ENCODE measurements at regions not wholly inside any gene's neighbourhood (a gene's known extent, or its start where the extent isn't known, plus 50 kb on each side); places are given as distances from the start of the nearest gene placed in this dataset.

DNA sequence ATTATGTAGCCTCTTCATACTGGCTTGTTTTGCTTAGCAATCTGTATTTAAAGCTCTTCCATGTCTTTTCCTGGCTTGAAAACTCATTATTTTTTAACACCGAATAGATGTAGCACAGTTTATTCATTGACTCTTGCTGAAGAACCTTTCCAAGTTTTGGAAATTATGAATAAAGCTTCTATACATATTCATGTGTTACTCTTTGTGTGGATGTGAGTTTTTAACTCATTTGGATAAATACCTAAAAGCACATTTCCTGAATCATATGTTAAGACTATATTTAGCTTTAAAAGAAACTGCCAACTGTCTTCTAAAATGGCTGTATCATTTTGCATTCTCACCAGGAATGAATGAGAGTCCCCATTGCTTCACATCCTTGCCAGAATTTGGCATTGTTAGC is 2061.7 kb upstream of the AGA start:
- H3K9me3 Mint-ChIP-seq (ENCODE audit: unreplicated experiment): no peaks in the 10 kb centered on the region
- no peaks in the 10 kb centered on the region for H3K27me3 Mint-ChIP-seq (ENCODE audit: insufficient read depth, unreplicated experiment)
- no peak overlapping the region for H3K27ac Mint-ChIP-seq (ENCODE audit: low read depth, unreplicated experiment)
- POLR2A ChIA-PET: no interaction called here
- BruUV-seq (replicated peaks): no TSS peak
- DNase-seq (ENCODE audit: unreplicated experiment): no peak
- no peaks in the 10 kb centered on the region for H3K36me3 Mint-ChIP-seq (ENCODE audit: insufficient read depth, unreplicated experiment)
- H3K4me3 Mint-ChIP-seq (ENCODE audit: unreplicated experiment): no peak overlapping the region
- TF ChIP-seq, protein P1, sequence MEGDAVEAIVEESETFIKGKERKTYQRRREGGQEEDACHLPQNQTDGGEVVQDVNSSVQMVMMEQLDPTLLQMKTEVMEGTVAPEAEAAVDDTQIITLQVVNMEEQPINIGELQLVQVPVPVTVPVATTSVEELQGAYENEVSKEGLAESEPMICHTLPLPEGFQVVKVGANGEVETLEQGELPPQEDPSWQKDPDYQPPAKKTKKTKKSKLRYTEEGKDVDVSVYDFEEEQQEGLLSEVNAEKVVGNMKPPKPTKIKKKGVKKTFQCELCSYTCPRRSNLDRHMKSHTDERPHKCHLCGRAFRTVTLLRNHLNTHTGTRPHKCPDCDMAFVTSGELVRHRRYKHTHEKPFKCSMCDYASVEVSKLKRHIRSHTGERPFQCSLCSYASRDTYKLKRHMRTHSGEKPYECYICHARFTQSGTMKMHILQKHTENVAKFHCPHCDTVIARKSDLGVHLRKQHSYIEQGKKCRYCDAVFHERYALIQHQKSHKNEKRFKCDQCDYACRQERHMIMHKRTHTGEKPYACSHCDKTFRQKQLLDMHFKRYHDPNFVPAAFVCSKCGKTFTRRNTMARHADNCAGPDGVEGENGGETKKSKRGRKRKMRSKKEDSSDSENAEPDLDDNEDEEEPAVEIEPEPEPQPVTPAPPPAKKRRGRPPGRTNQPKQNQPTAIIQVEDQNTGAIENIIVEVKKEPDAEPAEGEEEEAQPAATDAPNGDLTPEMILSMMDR (IDR thresholded peaks at IDR 0.05; ENCODE audit: unreplicated experiment): no peak
- intact Hi-C loops (cut with micrococcal nuclease): no loop called here
- CTCF ChIA-PET: no interaction called here
- H3K4me1 Mint-ChIP-seq (ENCODE audit: insufficient read depth, unreplicated experiment): no peaks in the 10 kb centered on the region

DNA sequence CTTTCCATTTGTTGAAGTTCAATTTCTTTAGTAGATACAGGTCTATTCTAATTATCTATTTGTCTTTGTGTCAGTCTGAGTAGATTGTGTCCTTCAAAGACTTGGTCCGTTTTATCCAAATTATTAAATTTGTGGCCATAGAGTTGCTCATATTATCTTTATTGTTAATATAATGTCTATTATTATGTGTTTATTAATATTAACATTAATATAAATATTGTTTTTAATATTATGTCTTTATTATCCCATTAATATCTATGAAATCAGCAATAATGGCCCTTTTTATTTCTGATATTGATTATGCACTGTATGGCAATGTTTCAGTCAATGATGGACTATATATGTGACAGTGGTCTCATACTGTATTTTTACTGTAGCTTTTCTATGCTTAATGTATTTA is 2067.3 kb upstream of the AGA start:
- H3K9me3 Mint-ChIP-seq (ENCODE audit: unreplicated experiment): no peaks in the 10 kb centered on the region
- ChIA-PET CTCF (interaction anchor here (0.5 kb wide), 1 partner anchor 117 kb away, joined by 6 read pairs; no protein-coding TSS in a partner anchor), POLR2A (no interaction called here)
- no TSS peak for BruUV-seq (replicated peaks)
- H3K27me3 Mint-ChIP-seq (ENCODE audit: insufficient read depth, unreplicated experiment): no peaks in the 10 kb centered on the region
- no peak for DNase-seq (ENCODE audit: unreplicated experiment)
- no peak overlapping the region for H3K4me3 Mint-ChIP-seq (ENCODE audit: unreplicated experiment)
- H3K27ac Mint-ChIP-seq (ENCODE audit: low read depth, unreplicated experiment): no peak overlapping the region
- intact Hi-C loops (cut with micrococcal nuclease): no loop called here
- no peaks in the 10 kb centered on the region for H3K4me1 Mint-ChIP-seq (ENCODE audit: insufficient read depth, unreplicated experiment)
- TF ChIP-seq, protein P1 (IDR thresholded peaks at IDR 0.05; ENCODE audit: unreplicated experiment): no peak
- no peaks in the 10 kb centered on the region for H3K36me3 Mint-ChIP-seq (ENCODE audit: insufficient read depth, unreplicated experiment)

DNA sequence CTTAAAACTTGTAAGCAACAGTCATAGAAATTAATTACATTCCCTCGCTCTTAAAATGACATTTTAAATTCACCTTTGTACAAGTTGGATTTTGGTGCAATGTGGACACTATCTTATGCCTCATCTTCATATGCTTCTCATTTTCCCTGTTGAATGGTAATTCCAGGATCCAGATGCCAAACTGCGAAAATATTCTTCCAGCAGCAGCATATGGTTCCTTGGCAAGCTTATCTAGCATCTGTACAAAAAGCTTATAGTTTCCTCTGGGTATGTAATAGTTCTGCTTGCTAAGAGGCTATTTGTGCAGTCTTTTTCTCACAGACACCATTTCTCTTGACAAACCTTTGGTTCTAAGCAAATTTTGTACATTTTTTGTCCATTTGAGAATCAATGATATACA is 2079.7 kb upstream of the AGA start:
- POLR2A ChIA-PET: interaction anchor here (0.6 kb wide), 1 partner anchor 995 kb away, joined by 4 read pairs; no protein-coding TSS in a partner anchor
- Mint-ChIP-seq H3K9me3 (ENCODE audit: unreplicated experiment) (no peaks in the 10 kb centered on the region), H3K4me3 (ENCODE audit: unreplicated experiment) (no peak overlapping the region), H3K27me3 (ENCODE audit: insufficient read depth, unreplicated experiment) (no peaks in the 10 kb centered on the region), H3K27ac (ENCODE audit: low read depth, unreplicated experiment) (no peak overlapping the region), H3K4me1 (ENCODE audit: insufficient read depth, unreplicated experiment) (no peaks in the 10 kb centered on the region), H3K36me3 (ENCODE audit: insufficient read depth, unreplicated experiment) (peaks cover 6% of the 10 kb centered on the region)
- BruUV-seq (replicated peaks): no TSS peak
- intact Hi-C loops (cut with micrococcal nuclease): no loop called here
- CTCF ChIA-PET: interaction anchor here (0.6 kb wide), 1 partner anchor 43 kb away, joined by 4 read pairs; no protein-coding TSS in a partner anchor
- DNase-seq (ENCODE audit: unreplicated experiment): no peak
- TF ChIP-seq, protein P1 (IDR thresholded peaks at IDR 0.05; ENCODE audit: unreplicated experiment): no peak

DNA sequence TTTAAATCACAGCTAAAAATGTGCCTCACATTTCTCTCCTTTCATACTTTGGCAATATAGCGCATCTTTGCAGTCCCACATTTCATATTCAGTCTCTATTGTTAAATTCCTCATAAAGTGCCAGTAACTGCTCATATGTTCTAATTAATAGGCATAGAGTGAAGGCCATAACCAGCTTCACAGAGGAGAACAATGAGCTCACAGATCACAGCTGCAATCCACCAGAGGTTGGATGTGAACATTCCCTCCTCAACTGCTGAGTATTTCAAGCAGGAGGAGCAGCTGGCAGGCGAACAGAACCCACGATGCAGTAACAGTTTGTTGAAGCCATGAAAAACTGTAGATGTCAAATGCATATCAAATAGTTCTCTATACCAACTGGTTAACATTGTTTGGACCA is 2088.7 kb upstream of the AGA start:
- intact Hi-C loops (cut with micrococcal nuclease): no loop called here
- Mint-ChIP-seq H3K4me1 (ENCODE audit: insufficient read depth, unreplicated experiment) (peaks cover 20% of the 10 kb centered on the region), H3K4me3 (ENCODE audit: unreplicated experiment) (no peak overlapping the region), H3K27ac (ENCODE audit: low read depth, unreplicated experiment) (no peak overlapping the region), H3K36me3 (ENCODE audit: insufficient read depth, unreplicated experiment) (no peaks in the 10 kb centered on the region), H3K27me3 (ENCODE audit: insufficient read depth, unreplicated experiment) (no peaks in the 10 kb centered on the region), H3K9me3 (ENCODE audit: unreplicated experiment) (no peaks in the 10 kb centered on the region)
- no peak for DNase-seq (ENCODE audit: unreplicated experiment)
- TF ChIP-seq, protein P1 (IDR thresholded peaks at IDR 0.05; ENCODE audit: unreplicated experiment): no peak
- ChIA-PET POLR2A (no interaction called here), CTCF (no interaction called here)
- BruUV-seq (replicated peaks): no TSS peak
